Spleen (tissue), 11 donors: ENCODE measurements at regions not wholly inside any gene's neighbourhood (a gene's known extent, or its start where the extent isn't known, plus 50 kb on each side); places are given as distances from the start of the nearest gene placed in this dataset.
"Not testable (repeated sequence)": the region's sequence is repeated elsewhere in the genome, so short reads cannot be mapped to it uniquely, and the experiment has no call there.

ENCODE experiments used
- DNase-seq: peaks from one replicate; pipeline ENCODE4 v3.0.0-alpha.2; 2020
- H3K27ac ChIP-seq, 8 donors: fragments of 200-600 bp; sonication (generic) in 7 of 8; 1 replicate in 4 of 8; 2 replicates in 4 of 8; pipeline versions ENCODE4 v1.5.0 to v1.8.0; 2016 to 2021; ENCODE audit warnings: inconsistent platforms in 4 of 8, mild to moderate bottlenecking in 4 of 8, moderate library complexity in 1 of 8
- H3K27me3 ChIP-seq, 7 donors: fragments of 200-600 bp; sonication (generic) in 6 of 7; replicated peaks in 1 of 7; 1 replicate in 4 of 7; 2 replicates in 3 of 7; pipeline versions ENCODE4 v1.5.0 to v1.8.0; 2016 to 2021; ENCODE audit warnings: inconsistent platforms in 3 of 7, mild to moderate bottlenecking in 1 of 7
- H3K36me3 ChIP-seq, 6 donors: fragments of 200-600 bp; sonication (generic) in 5 of 6; 1 replicate in 4 of 6; 2 replicates in 2 of 6; pipeline versions ENCODE4 v1.5.0 to v1.8.0; 2016 to 2021; ENCODE audit warnings: inconsistent platforms in 2 of 6
- H3K4me1 ChIP-seq, 6 donors: fragments of 200-600 bp; sonication (generic) in 5 of 6; 1 replicate in 3 of 6; 2 replicates in 3 of 6; pipeline versions ENCODE4 v1.5.0 to v1.8.0; 2016 to 2021; ENCODE audit warnings: inconsistent platforms in 3 of 6
- H3K4me3 ChIP-seq, 8 donors: fragments of 200-600 bp; sonication (generic) in 7 of 8; 1 replicate in 4 of 8; 2 replicates in 4 of 8; pipeline versions ENCODE4 v1.5.0 to v1.8.0; 2016 to 2021; ENCODE audit warnings: inconsistent platforms in 4 of 8, mild to moderate bottlenecking in 4 of 8, moderate library complexity in 2 of 8
- H3K9me3 ChIP-seq, 8 donors: fragments of 200-600 bp; sonication (generic) in 7 of 8; 1 replicate in 4 of 8; 2 replicates in 4 of 8; pipeline versions ENCODE4 v1.5.0 to v1.8.0; 2016 to 2021; ENCODE audit warnings: inconsistent platforms in 4 of 8
- POLR2A ChIP-seq, 3 donors: fragments of 450-650 bp; IDR thresholded peaks; one replicate each; pipeline ENCODE4 v1.5.1; 2017; ENCODE audit warnings: antibody characterized with exemption in 3 of 3, mild to moderate bottlenecking in 1 of 3
- POLR2AphosphoS5 ChIP-seq, 3 donors: sonication (generic); formaldehyde crosslinking; IDR thresholded peaks; one replicate each; pipeline ENCODE4 v1.5.1; 2017; ENCODE audit warnings: antibody characterized with exemption in 3 of 3
- WGBS, 5 donors: extraction: QIAGEN DNeasy Blood & Tissue Kit in 3 of 5; methylation state at CpG; one replicate each; pipeline versions ENCODE4 v1.1.5 to v1.1.7; 2013 to 2018; 5-methylcytosine and 5-hydroxymethylcytosine counted together
- intact Hi-C: fragments of 100-400 bp; cut with DNase I; formaldehyde crosslinking; loops from one replicate; pipeline ENCODE4 v1.15.0; 2023; ENCODE audit warnings: low total_unique reads
- TF ChIP-seq, protein P1 (sequence below), 11 experiments: fragments of 200-600 bp in 7 of 11; fragments of 450-650 bp in 4 of 11; sonication (generic) in 4 of 11; IDR thresholded peaks in 8 of 11; conservative IDR thresholded peaks in 3 of 11; 1 replicate in 7 of 11; 2 replicates in 4 of 11; pipeline versions ENCODE4 v1.4.0 to v1.8.0; 2016 to 2021; ENCODE audit warnings: antibody characterized with exemption in 11 of 11, inconsistent platforms in 4 of 11, mild to moderate bottlenecking in 1 of 11
- donor health status: healthy with polysubstance abuse.
- donor health status: DM: no; HTN: no; CAD: no; lungs with moderate emphysema.
- donor health status: DM: no; HTN: no; CAD: no.
- donor health status: Bipolar disorder and iron deficiency.
- donor health status: healthy.
- donor health status: DM: no; HTN: no; CAD: no.
- donor health status: DM: yes; HTN: yes; CAD: no.

DNA sequence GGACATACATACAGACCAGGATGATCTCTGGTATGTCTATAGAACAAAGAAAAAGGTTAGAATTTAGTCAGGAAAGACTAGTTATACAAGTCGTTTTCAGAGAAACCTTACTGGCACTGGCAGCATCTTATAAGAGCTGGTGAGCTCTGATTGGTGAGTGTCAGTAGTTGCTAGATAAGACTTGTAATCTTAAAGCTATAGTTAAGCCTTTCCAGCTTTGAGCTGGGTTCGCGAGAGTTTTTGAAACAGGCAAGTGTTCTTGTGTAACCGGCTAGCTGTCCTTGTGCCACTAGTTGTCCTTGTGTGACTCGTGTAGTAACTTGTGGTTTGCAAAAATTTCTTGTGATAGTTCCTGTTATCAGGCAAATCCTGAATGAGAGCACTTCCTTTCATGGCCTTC is 740.9 kb downstream of the GALC start:
- Histone ChIP-seq H3K9me3 (peaks cover 0 to 12% (median under 1%) of the 10 kb centered on the region in 8 donors), H3K27ac (no peak overlapping the region), H3K36me3 (no peaks in the 10 kb centered on the region), H3K4me3 (no peak overlapping the region), H3K4me1 (peaks cover 0 to 3% (median 0%) of the 10 kb centered on the region in 6 donors), H3K27me3 (no peaks in the 10 kb centered on the region)
- intact Hi-C loops, result no loop called here
- DNase-seq, result no peak
- 50 to 64% (median 61%) methylated on average over 5 of the region's 5 CpGs for WGBS, 5 donors
- TF ChIP-seq POLR2A (IDR thresholded peaks at IDR 0.05) (no peak), POLR2AphosphoS5 (IDR thresholded peaks at IDR 0.05) (no peak)
- TF ChIP-seq, protein P1, sequence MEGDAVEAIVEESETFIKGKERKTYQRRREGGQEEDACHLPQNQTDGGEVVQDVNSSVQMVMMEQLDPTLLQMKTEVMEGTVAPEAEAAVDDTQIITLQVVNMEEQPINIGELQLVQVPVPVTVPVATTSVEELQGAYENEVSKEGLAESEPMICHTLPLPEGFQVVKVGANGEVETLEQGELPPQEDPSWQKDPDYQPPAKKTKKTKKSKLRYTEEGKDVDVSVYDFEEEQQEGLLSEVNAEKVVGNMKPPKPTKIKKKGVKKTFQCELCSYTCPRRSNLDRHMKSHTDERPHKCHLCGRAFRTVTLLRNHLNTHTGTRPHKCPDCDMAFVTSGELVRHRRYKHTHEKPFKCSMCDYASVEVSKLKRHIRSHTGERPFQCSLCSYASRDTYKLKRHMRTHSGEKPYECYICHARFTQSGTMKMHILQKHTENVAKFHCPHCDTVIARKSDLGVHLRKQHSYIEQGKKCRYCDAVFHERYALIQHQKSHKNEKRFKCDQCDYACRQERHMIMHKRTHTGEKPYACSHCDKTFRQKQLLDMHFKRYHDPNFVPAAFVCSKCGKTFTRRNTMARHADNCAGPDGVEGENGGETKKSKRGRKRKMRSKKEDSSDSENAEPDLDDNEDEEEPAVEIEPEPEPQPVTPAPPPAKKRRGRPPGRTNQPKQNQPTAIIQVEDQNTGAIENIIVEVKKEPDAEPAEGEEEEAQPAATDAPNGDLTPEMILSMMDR (IDR thresholded peaks at IDR 0.05 in 8 of 11, conservative IDR thresholded peaks at IDR 0.05 in 3 of 11), result no peak

DNA sequence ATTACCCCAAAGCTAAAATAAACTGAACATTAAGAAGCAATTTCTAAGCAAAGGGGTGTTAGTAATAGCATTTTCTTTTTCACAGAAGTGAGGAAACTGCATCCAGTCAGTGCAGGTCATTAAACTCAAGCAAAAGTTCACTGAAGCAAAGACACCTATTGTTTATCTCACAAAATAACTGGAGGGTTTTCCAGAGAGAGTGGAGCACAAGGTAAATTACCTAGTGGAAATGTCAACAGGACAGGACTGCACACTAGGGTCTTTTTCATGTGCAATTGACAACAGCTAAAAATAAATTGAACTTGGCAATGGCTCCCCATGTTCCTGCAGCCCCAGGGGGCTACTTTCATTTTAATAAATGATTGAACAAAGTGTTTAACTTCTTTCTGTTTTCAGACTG is 742.0 kb downstream of the GALC start:
- Histone ChIP-seq H3K36me3 (no peaks in the 10 kb centered on the region), H3K4me3 (no peak overlapping the region), H3K4me1 (peaks cover 0 to 3% (median 0%) of the 10 kb centered on the region in 6 donors), H3K27ac (no peak overlapping the region), H3K9me3 (peaks cover 0 to 18% (median 3%) of the 10 kb centered on the region in 8 donors), H3K27me3 (no peaks in the 10 kb centered on the region)
- no peak for DNase-seq
- TF ChIP-seq, protein P1 (IDR thresholded peaks at IDR 0.05 in 8 of 11, conservative IDR thresholded peaks at IDR 0.05 in 3 of 11), result no peak
- TF ChIP-seq POLR2AphosphoS5 (IDR thresholded peaks at IDR 0.05) (no peak), POLR2A (IDR thresholded peaks at IDR 0.05) (no peak)
- intact Hi-C loops, result no loop called here

DNA sequence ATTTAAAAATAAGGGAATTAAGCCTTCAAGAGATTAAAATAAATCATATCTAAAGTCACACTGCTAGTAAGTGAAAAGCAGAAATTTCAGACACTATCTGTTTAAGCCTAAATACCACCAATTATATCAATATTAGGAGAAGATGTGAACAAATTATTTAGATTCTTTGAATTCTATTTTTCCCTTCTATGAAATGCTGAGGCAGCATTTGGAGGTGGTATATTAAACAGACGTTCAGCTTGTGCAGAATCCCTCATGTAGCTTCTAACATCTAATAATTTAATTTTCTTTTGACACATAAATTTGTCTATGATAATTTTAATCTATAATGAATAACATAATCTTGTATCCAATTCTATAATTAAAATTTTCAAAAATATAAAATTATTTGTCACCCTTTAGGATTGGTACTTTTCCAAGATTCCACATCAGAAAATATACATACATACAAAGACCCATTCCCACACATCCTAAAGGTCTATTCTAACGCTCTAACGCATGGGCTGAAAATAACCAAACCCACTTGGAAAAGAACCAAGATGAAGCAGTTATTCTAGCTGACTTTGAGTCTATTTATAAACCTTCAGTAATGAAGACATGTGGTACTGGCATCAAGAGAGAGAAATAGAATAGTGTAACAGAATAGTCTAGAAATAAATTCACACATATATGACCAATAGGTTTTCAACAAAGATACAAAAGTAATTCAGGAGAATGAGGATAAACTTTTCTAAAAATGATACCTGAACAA is 751.8 kb downstream of the GALC start:
- WGBS, 5 donors, result 74 to 88% (median 78%) methylated on average over 3 of the region's 3 CpGs
- TF ChIP-seq POLR2AphosphoS5 (IDR thresholded peaks at IDR 0.05) (no peak), POLR2A (IDR thresholded peaks at IDR 0.05) (no peak)
- TF ChIP-seq, protein P1 (IDR thresholded peaks at IDR 0.05 in 8 of 11, conservative IDR thresholded peaks at IDR 0.05 in 3 of 11), result no peak
- DNase-seq, result no peak

DNA sequence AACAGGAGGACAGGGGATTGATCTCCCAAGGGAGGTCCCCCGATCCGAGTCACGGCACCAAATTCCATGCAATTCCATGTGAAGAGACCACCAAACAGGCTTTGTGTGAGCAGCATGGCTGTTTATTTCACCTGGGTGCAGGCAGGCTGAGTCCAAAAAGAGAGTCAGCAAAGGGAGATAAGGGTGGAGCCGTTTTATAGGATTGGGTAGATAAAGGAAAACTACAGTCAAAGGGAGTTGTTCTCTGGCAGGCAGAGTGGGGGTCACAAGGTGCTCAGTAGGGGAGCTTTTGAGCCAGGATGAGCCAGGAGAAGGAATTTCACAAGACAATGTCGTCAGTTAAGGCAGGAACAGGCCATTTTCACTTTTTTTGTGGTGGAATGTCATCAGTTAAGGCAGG is 752.7 kb downstream of the GALC start:
- intact Hi-C loops, H3K4me3 ChIP-seq, H3K27ac ChIP-seq, H3K9me3 ChIP-seq, DNase-seq, H3K36me3 ChIP-seq, H3K27me3 ChIP-seq, H3K4me1 ChIP-seq: not testable (repeated sequence)
- WGBS, 5 donors, result 55 to 74% (median 68%) methylated on average over 5 of the region's 5 CpGs

More for the DNA sequence above, 751.8 kb downstream of the GALC start:
- Histone ChIP-seq H3K4me3 (no peak overlapping the region), H3K27ac (no peak overlapping the region), H3K36me3 (no peaks in the 10 kb centered on the region), H3K27me3 (no peaks in the 10 kb centered on the region), H3K4me1 (no peaks in the 10 kb centered on the region), H3K9me3 (peaks cover 0 to under 1% (median 0%) of the 10 kb centered on the region in 8 donors)
- intact Hi-C loops, result no loop called here
